ENCODE measurements at regions not wholly inside any gene's neighbourhood (a gene's known extent, or its start where the extent isn't known, plus 50 kb on each side); places are given as distances from the start of the nearest gene placed in this dataset.

- no peak overlapping the region for H3K27ac ChIP-seq (ENCODE audit: low read depth in 1 of 3, low read length in 2 of 3)
- no peaks in the 10 kb centered on the region for H3K36me3 ChIP-seq (ENCODE audit: control insufficient read depth in 3 of 3, insufficient read depth in 2 of 3, low read depth in 1 of 3, low read length in 3 of 3)
- no peaks in the 10 kb centered on the region for H3K27me3 ChIP-seq (ENCODE audit: control insufficient read depth in 3 of 3, insufficient read depth in 3 of 3, low read length in 3 of 3)
- FAIRE-seq (no peak), DNase-seq (no peak)
- no peak overlapping the region for H3K4me3 ChIP-seq (ENCODE audit: low read depth in 1 of 3, low read length in 3 of 3)
- H3K9me3 ChIP-seq (ENCODE audit: control insufficient read depth in 2 of 2, insufficient read depth in 1 of 2, low read depth in 1 of 2, low read length in 1 of 2), result no peaks in the 10 kb centered on the region
- H3K4me1 ChIP-seq (ENCODE audit: control insufficient read depth in 3 of 3, insufficient read depth in 2 of 3, low read depth in 1 of 3, low read length in 2 of 3), result no peaks in the 10 kb centered on the region
Observed at GRCh38 chr4:33031328-33031727, 2311.2 kb downstream of the PCDH7 start.

GRCh38 chr4:33037464-33037863 lies 2317.3 kb downstream of the PCDH7 start:
- Histone ChIP-seq H3K36me3 (ENCODE audit: control insufficient read depth in 3 of 3, insufficient read depth in 2 of 3, low read depth in 1 of 3, low read length in 3 of 3) (no peaks in the 10 kb centered on the region), H3K27me3 (ENCODE audit: control insufficient read depth in 3 of 3, insufficient read depth in 3 of 3, low read length in 3 of 3) (no peaks in the 10 kb centered on the region), H3K4me1 (ENCODE audit: control insufficient read depth in 3 of 3, insufficient read depth in 2 of 3, low read depth in 1 of 3, low read length in 2 of 3) (no peaks in the 10 kb centered on the region), H3K4me3 (ENCODE audit: low read depth in 1 of 3, low read length in 3 of 3) (no peak overlapping the region), H3K9me3 (ENCODE audit: control insufficient read depth in 2 of 2, insufficient read depth in 1 of 2, low read depth in 1 of 2, low read length in 1 of 2) (no peaks in the 10 kb centered on the region), H3K27ac (ENCODE audit: low read depth in 1 of 3, low read length in 2 of 3) (no peak overlapping the region)
- WGBS, 3 donors, result 65 to 76% (median 72%) methylated on average over 5 of the region's 5 CpGs
- DNase-seq (no peak), FAIRE-seq (no peak)

GRCh38 chr4:33045334-33045733 lies 2325.2 kb downstream of the PCDH7 start:
- H3K27me3 ChIP-seq (ENCODE audit: control insufficient read depth in 3 of 3, insufficient read depth in 3 of 3, low read length in 3 of 3), result no peaks in the 10 kb centered on the region
- FAIRE-seq, result no peak
- WGBS, 3 donors, result 83 to 95% (median 92%) methylated on average over 1 of the region's 1 CpG
- H3K9me3 ChIP-seq (ENCODE audit: control insufficient read depth in 2 of 2, insufficient read depth in 1 of 2, low read depth in 1 of 2, low read length in 1 of 2), result no peaks in the 10 kb centered on the region
- DNase-seq, result no peak
- H3K36me3 ChIP-seq (ENCODE audit: control insufficient read depth in 3 of 3, insufficient read depth in 2 of 3, low read depth in 1 of 3, low read length in 3 of 3), result no peaks in the 10 kb centered on the region
- H3K4me1 ChIP-seq (ENCODE audit: control insufficient read depth in 3 of 3, insufficient read depth in 2 of 3, low read depth in 1 of 3, low read length in 2 of 3), result no peaks in the 10 kb centered on the region
- no peak overlapping the region for H3K4me3 ChIP-seq (ENCODE audit: low read depth in 1 of 3, low read length in 3 of 3)
- no peak overlapping the region for H3K27ac ChIP-seq (ENCODE audit: low read depth in 1 of 3, low read length in 2 of 3)

- Histone ChIP-seq H3K9me3 (ENCODE audit: control insufficient read depth in 2 of 2, insufficient read depth in 1 of 2, low read depth in 1 of 2, low read length in 1 of 2) (no peaks in the 10 kb centered on the region), H3K36me3 (ENCODE audit: control insufficient read depth in 3 of 3, insufficient read depth in 2 of 3, low read depth in 1 of 3, low read length in 3 of 3) (no peaks in the 10 kb centered on the region), H3K27ac (ENCODE audit: low read depth in 1 of 3, low read length in 2 of 3) (no peak overlapping the region), H3K4me3 (ENCODE audit: low read depth in 1 of 3, low read length in 3 of 3) (no peak overlapping the region), H3K27me3 (ENCODE audit: control insufficient read depth in 3 of 3, insufficient read depth in 3 of 3, low read length in 3 of 3) (no peaks in the 10 kb centered on the region), H3K4me1 (ENCODE audit: control insufficient read depth in 3 of 3, insufficient read depth in 2 of 3, low read depth in 1 of 3, low read length in 2 of 3) (no peaks in the 10 kb centered on the region)
- no peak for FAIRE-seq
- 72 to 81% (median 78%) methylated on average over 5 of the region's 5 CpGs for WGBS, 3 donors
- no peak for DNase-seq
Observed at GRCh38 chr4:33052241-33052640, 2332.1 kb downstream of the PCDH7 start.

- FAIRE-seq, result no peak
- no peak for DNase-seq
- no peak overlapping the region for H3K27ac ChIP-seq (ENCODE audit: low read depth in 1 of 3, low read length in 2 of 3)
- no peaks in the 10 kb centered on the region for H3K27me3 ChIP-seq (ENCODE audit: control insufficient read depth in 3 of 3, insufficient read depth in 3 of 3, low read length in 3 of 3)
- H3K4me1 ChIP-seq (ENCODE audit: control insufficient read depth in 3 of 3, insufficient read depth in 2 of 3, low read depth in 1 of 3, low read length in 2 of 3), result no peaks in the 10 kb centered on the region
- H3K36me3 ChIP-seq (ENCODE audit: control insufficient read depth in 3 of 3, insufficient read depth in 2 of 3, low read depth in 1 of 3, low read length in 3 of 3), result no peaks in the 10 kb centered on the region
- no peak overlapping the region for H3K4me3 ChIP-seq (ENCODE audit: low read depth in 1 of 3, low read length in 3 of 3)
- H3K9me3 ChIP-seq (ENCODE audit: control insufficient read depth in 2 of 2, insufficient read depth in 1 of 2, low read depth in 1 of 2, low read length in 1 of 2), result no peaks in the 10 kb centered on the region
Observed at GRCh38 chr4:33054161-33054560, 2334.0 kb downstream of the PCDH7 start.

- Histone ChIP-seq H3K4me3 (ENCODE audit: low read depth in 1 of 3, low read length in 3 of 3) (no peak overlapping the region), H3K9me3 (ENCODE audit: control insufficient read depth in 2 of 2, insufficient read depth in 1 of 2, low read depth in 1 of 2, low read length in 1 of 2) (no peaks in the 10 kb centered on the region), H3K27ac (ENCODE audit: low read depth in 1 of 3, low read length in 2 of 3) (no peak overlapping the region), H3K27me3 (ENCODE audit: control insufficient read depth in 3 of 3, insufficient read depth in 3 of 3, low read length in 3 of 3) (no peaks in the 10 kb centered on the region), H3K36me3 (ENCODE audit: control insufficient read depth in 3 of 3, insufficient read depth in 2 of 3, low read depth in 1 of 3, low read length in 3 of 3) (no peaks in the 10 kb centered on the region), H3K4me1 (ENCODE audit: control insufficient read depth in 3 of 3, insufficient read depth in 2 of 3, low read depth in 1 of 3, low read length in 2 of 3) (no peaks in the 10 kb centered on the region)
- no peak for DNase-seq
- 66 to 85% (median 81%) methylated on average over 3 of the region's 3 CpGs for WGBS, 3 donors
- no peak for FAIRE-seq
Observed at GRCh38 chr4:33054656-33055196, 2334.6 kb downstream of the PCDH7 start.

- Histone ChIP-seq H3K4me1 (ENCODE audit: control insufficient read depth in 3 of 3, insufficient read depth in 2 of 3, low read depth in 1 of 3, low read length in 2 of 3) (no peaks in the 10 kb centered on the region), H3K9me3 (ENCODE audit: control insufficient read depth in 2 of 2, insufficient read depth in 1 of 2, low read depth in 1 of 2, low read length in 1 of 2) (no peaks in the 10 kb centered on the region), H3K4me3 (ENCODE audit: low read depth in 1 of 3, low read length in 3 of 3) (no peak overlapping the region), H3K27ac (ENCODE audit: low read depth in 1 of 3, low read length in 2 of 3) (no peak overlapping the region), H3K36me3 (ENCODE audit: control insufficient read depth in 3 of 3, insufficient read depth in 2 of 3, low read depth in 1 of 3, low read length in 3 of 3) (no peaks in the 10 kb centered on the region), H3K27me3 (ENCODE audit: control insufficient read depth in 3 of 3, insufficient read depth in 3 of 3, low read length in 3 of 3) (no peaks in the 10 kb centered on the region)
- DNase-seq (no peak), FAIRE-seq (no peak)
- 71 to 91% (median 83%) methylated on average over 1 of the region's 1 CpG for WGBS, 3 donors
Observed at GRCh38 chr4:33057736-33058135, 2337.6 kb downstream of the PCDH7 start.

GRCh38 chr4:33058998-33059397 lies 2338.8 kb downstream of the PCDH7 start:
- no peak overlapping the region for H3K4me3 ChIP-seq (ENCODE audit: low read depth in 1 of 3, low read length in 3 of 3)
- H3K27ac ChIP-seq (ENCODE audit: low read depth in 1 of 3, low read length in 2 of 3), result no peak overlapping the region
- DNase-seq (no peak), FAIRE-seq (no peak)
- no peaks in the 10 kb centered on the region for H3K9me3 ChIP-seq (ENCODE audit: control insufficient read depth in 2 of 2, insufficient read depth in 1 of 2, low read depth in 1 of 2, low read length in 1 of 2)
- no peaks in the 10 kb centered on the region for H3K4me1 ChIP-seq (ENCODE audit: control insufficient read depth in 3 of 3, insufficient read depth in 2 of 3, low read depth in 1 of 3, low read length in 2 of 3)
- no peaks in the 10 kb centered on the region for H3K27me3 ChIP-seq (ENCODE audit: control insufficient read depth in 3 of 3, insufficient read depth in 3 of 3, low read length in 3 of 3)
- no peaks in the 10 kb centered on the region for H3K36me3 ChIP-seq (ENCODE audit: control insufficient read depth in 3 of 3, insufficient read depth in 2 of 3, low read depth in 1 of 3, low read length in 3 of 3)

GRCh38 chr4:33060674-33061542 lies 2340.7 kb downstream of the PCDH7 start:
- H3K9me3 ChIP-seq (ENCODE audit: control insufficient read depth in 2 of 2, insufficient read depth in 1 of 2, low read depth in 1 of 2, low read length in 1 of 2), result no peaks in the 10 kb centered on the region
- no peak for FAIRE-seq
- no peak overlapping the region for H3K4me3 ChIP-seq (ENCODE audit: low read depth in 1 of 3, low read length in 3 of 3)
- no peak overlapping the region for H3K27ac ChIP-seq (ENCODE audit: low read depth in 1 of 3, low read length in 2 of 3)
- no peaks in the 10 kb centered on the region for H3K4me1 ChIP-seq (ENCODE audit: control insufficient read depth in 3 of 3, insufficient read depth in 2 of 3, low read depth in 1 of 3, low read length in 2 of 3)
- no peaks in the 10 kb centered on the region for H3K36me3 ChIP-seq (ENCODE audit: control insufficient read depth in 3 of 3, insufficient read depth in 2 of 3, low read depth in 1 of 3, low read length in 3 of 3)
- WGBS, 3 donors, result 28 to 37% (median 33%) methylated on average over 12 of the region's 12 CpGs
- DNase-seq, result peak; percentile 45 to 69
- H3K27me3 ChIP-seq (ENCODE audit: control insufficient read depth in 3 of 3, insufficient read depth in 3 of 3, low read length in 3 of 3), result no peaks in the 10 kb centered on the region

All from small intestine (tissue), 7 donors.